CD4-positive, alpha-beta T cell (primary cell): ENCODE measurements at regions not wholly inside any gene's neighbourhood (a gene's known extent, or its start where the extent isn't known, plus 50 kb on each side); places are given as distances from the start of the nearest gene placed in this dataset.

ENCODE experiments used
- ATAC-seq: fragments of 200-7000 bp; cut with Tn5 transposase; one replicate; pipeline ENCODE4 v1.10.0; 2022; ENCODE audit warnings: mild to moderate bottlenecking; ENCODE audit not compliant: poor library complexity
- CTCF ChIA-PET: fragments of 350-600 bp; sonication (Branson Sonifier 250); formaldehyde crosslinking; loops from one replicate; lab custom pipeline; 2021; ENCODE audit warnings: antibody characterized with exemption, inconsistent platforms; lab: Charles Lee
- POLR2A ChIA-PET: fragments of 350-600 bp; sonication (Branson Sonifier 250); formaldehyde crosslinking; loops from one replicate; lab custom pipeline; 2021; ENCODE audit warnings: antibody characterized with exemption, inconsistent platforms; lab: Charles Lee
- DNase-seq, 14 experiments: peaks; one replicate each; pipeline ENCODE4 v3.0.0-alpha.2; 2013 to 2020; ENCODE audit warnings: mixed read lengths in 2 of 14
- H3K27ac ChIP-seq, 2 donors: one replicate each; pipeline versions ENCODE4 v1.5.1 to v1.7.0; 2013; ENCODE audit warnings: low read length in 2 of 2, low read depth in 1 of 2, mild to moderate bottlenecking in 1 of 2
- H3K27me3 ChIP-seq, 2 experiments: 1 replicate in 1 of 2; 2 replicates in 1 of 2; pipeline versions ENCODE4 v1.6.1 to v1.7.0; 2013; ENCODE audit warnings: low read length in 2 of 2, control low read depth in 1 of 2, mild to moderate bottlenecking in 1 of 2, moderate library complexity in 1 of 2; ENCODE audit not compliant: insufficient read depth in 2 of 2, control insufficient read depth in 1 of 2
- H3K36me3 ChIP-seq: one replicate; pipeline ENCODE4 v1.6.1; 2013; ENCODE audit warnings: low read length, control low read depth; ENCODE audit not compliant: insufficient read depth
- H3K4me1 ChIP-seq: one replicate; pipeline ENCODE4 v1.6.1; 2013; ENCODE audit warnings: low read length, control low read depth; ENCODE audit not compliant: insufficient read depth
- H3K4me3 ChIP-seq: one replicate; pipeline ENCODE4 v1.5.1; 2013; ENCODE audit warnings: mild to moderate bottlenecking, low read length, moderate library complexity
- H3K9me3 ChIP-seq, 2 experiments: 1 replicate in 1 of 2; 2 replicates in 1 of 2; pipeline versions ENCODE4 v1.6.1 to v1.7.0; 2013; ENCODE audit warnings: low read length in 2 of 2, mild to moderate bottlenecking in 2 of 2, control low read depth in 1 of 2, moderate library complexity in 1 of 2; ENCODE audit not compliant: control insufficient read depth in 1 of 2, insufficient read depth in 1 of 2
- H3K27ac Mint-ChIP-seq: one replicate; pipeline ENCODE4 v1.8.0; 2020; ENCODE audit warnings: mixed read lengths
- H3K27me3 Mint-ChIP-seq: one replicate; pipeline ENCODE4 v1.8.0; 2021; ENCODE audit warnings: mixed read lengths
- H3K36me3 Mint-ChIP-seq: one replicate; pipeline ENCODE4 v1.8.0; 2021; ENCODE audit warnings: low read depth, mixed read lengths
- H3K4me1 Mint-ChIP-seq: one replicate; pipeline ENCODE4 v1.8.0; 2021; ENCODE audit warnings: low read depth, mixed read lengths
- H3K4me3 Mint-ChIP-seq: one replicate; pipeline ENCODE4 v1.8.0; 2020; ENCODE audit warnings: mild to moderate bottlenecking, mixed read lengths
- H3K9me3 Mint-ChIP-seq: one replicate; pipeline ENCODE4 v1.8.0; 2020; ENCODE audit warnings: mixed read lengths
- CTCF ChIP-seq: fragments of 200-600 bp; IDR thresholded peaks from one replicate; pipeline ENCODE4 v1.8.0; 2022; ENCODE audit warnings: antibody characterized with exemption, mild to moderate bottlenecking
- intact Hi-C, 2 experiments: fragments of 100-400 bp; cut with DNase I in 1 of 2; cut with micrococcal nuclease in 1 of 2; formaldehyde crosslinking; loops; one replicate each; pipeline versions ENCODE4 v1.15.1 to v1.9.0; 2023 to 2025; cut with DNase I, micrococcal nuclease

DNA sequence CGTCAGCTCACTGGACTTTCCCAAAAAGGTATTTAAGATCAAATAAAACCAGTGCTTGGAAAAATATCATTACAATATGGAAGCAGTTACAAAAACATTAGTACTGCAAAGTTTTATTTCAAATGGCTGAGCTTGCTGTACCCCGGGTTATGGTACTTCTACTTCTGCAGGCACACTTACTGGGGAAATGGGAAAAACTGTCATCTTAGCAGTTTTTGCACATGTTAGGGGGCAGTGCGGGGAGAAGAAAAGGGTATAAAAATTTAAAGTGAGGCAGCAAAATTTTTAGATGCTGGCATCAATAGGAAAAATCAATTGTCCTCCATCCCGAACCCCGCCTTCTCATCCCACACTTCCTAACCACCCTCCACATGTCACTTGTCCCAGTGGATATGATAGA lies 133.4 kb downstream of the ATG4C start:
- H3K9me3 Mint-ChIP-seq = no peaks in the 10 kb centered on the region
- H3K27me3 ChIP-seq = no peaks in the 10 kb centered on the region
- H3K27ac Mint-ChIP-seq = no peak overlapping the region
- peaks cover 38% of the 10 kb centered on the region for H3K27me3 Mint-ChIP-seq
- intact Hi-C loops = no loop called here
- ATAC-seq (no peak), DNase-seq (no peak)
- no peak overlapping the region for H3K27ac ChIP-seq
- no peaks in the 10 kb centered on the region for H3K36me3 Mint-ChIP-seq
- H3K9me3 ChIP-seq = no peaks in the 10 kb centered on the region
- CTCF ChIA-PET = no interaction called here
- no peaks in the 10 kb centered on the region for H3K4me1 Mint-ChIP-seq
- no peak overlapping the region for H3K4me3 Mint-ChIP-seq
- no peaks in the 10 kb centered on the region for H3K36me3 ChIP-seq
- TF ChIP-seq CTCF = no peak
- H3K4me3 ChIP-seq = no peak overlapping the region
- POLR2A ChIA-PET = no interaction called here
- H3K4me1 ChIP-seq = no peaks in the 10 kb centered on the region

GRCh38 chr1:62917805-62918204 lies 133.9 kb downstream of the ATG4C start:
- no peak for TF ChIP-seq CTCF
- no peaks in the 10 kb centered on the region for H3K4me1 ChIP-seq
- intact Hi-C loops = no loop called here

GRCh38 chr1:62918700-62919099 lies 134.8 kb downstream of the ATG4C start:
- no peaks in the 10 kb centered on the region for H3K27me3 ChIP-seq
- H3K4me1 Mint-ChIP-seq = no peaks in the 10 kb centered on the region
- H3K4me3 Mint-ChIP-seq = no peak overlapping the region
- H3K4me3 ChIP-seq = no peak overlapping the region
- ChIA-PET CTCF (no interaction called here), POLR2A (no interaction called here)
- intact Hi-C loops = no loop called here
- no peaks in the 10 kb centered on the region for H3K36me3 ChIP-seq
- H3K27ac ChIP-seq = no peak overlapping the region
- no peaks in the 10 kb centered on the region for H3K36me3 Mint-ChIP-seq
- DNase-seq (no peak), ATAC-seq (no peak)
- no peaks in the 10 kb centered on the region for H3K9me3 ChIP-seq
- H3K9me3 Mint-ChIP-seq = no peaks in the 10 kb centered on the region
- no peak for TF ChIP-seq CTCF
- H3K4me1 ChIP-seq = no peaks in the 10 kb centered on the region
- H3K27me3 Mint-ChIP-seq = peaks cover 40% of the 10 kb centered on the region
- no peak overlapping the region for H3K27ac Mint-ChIP-seq

More at GRCh38 chr1:62917805-62918204, 133.9 kb downstream of the ATG4C start:
- ChIA-PET CTCF (no interaction called here), POLR2A (no interaction called here)
- Mint-ChIP-seq H3K9me3 (no peaks in the 10 kb centered on the region), H3K27me3 (peaks cover 39% of the 10 kb centered on the region), H3K4me3 (no peak overlapping the region), H3K36me3 (no peaks in the 10 kb centered on the region), H3K27ac (no peak overlapping the region), H3K4me1 (no peaks in the 10 kb centered on the region)
- no peak for DNase-seq
- ATAC-seq = no peak
- Histone ChIP-seq H3K27me3 (no peaks in the 10 kb centered on the region), H3K36me3 (no peaks in the 10 kb centered on the region), H3K27ac (no peak overlapping the region), H3K4me3 (no peak overlapping the region), H3K9me3 (no peaks in the 10 kb centered on the region)
